ENCODE measurements at regions not wholly inside any gene's neighbourhood (a gene's known extent, or its start where the extent isn't known, plus 50 kb on each side); places are given as distances from the start of the nearest gene placed in this dataset.

DNA sequence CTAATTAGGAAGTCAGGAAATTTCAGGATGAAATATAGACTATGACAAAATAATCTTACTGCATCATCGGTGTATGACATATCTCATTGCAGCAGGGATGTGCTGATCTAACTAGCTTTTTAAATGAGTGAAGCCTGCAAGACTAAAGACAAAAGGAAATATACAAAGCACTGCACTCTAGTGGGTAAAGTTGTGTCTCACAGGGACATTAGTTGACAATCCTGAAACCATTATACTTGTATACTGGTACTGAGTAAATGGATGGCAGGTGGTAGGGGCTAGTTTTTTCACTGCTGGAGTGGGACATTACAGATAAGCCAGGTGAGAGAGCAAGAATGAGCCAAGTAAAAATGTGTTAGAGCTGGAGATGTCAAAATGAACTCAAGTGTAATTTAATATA, 317.5 kb upstream of the RAB6C start:
- H3K27ac ChIP-seq (ENCODE audit: low read depth), result no peak overlapping the region
- no peak overlapping the region for H3K4me3 ChIP-seq (ENCODE audit: low read depth, low read length)
- WGBS, result 59% methylated on average over 1 of the region's 1 CpG
- H3K4me1 ChIP-seq (ENCODE audit: insufficient read depth), result no peaks in the 10 kb centered on the region
- no peaks in the 10 kb centered on the region for H3K36me3 ChIP-seq (ENCODE audit: insufficient read depth)
- DNase-seq (ENCODE audit: extremely low spot score), result no peak

DNA sequence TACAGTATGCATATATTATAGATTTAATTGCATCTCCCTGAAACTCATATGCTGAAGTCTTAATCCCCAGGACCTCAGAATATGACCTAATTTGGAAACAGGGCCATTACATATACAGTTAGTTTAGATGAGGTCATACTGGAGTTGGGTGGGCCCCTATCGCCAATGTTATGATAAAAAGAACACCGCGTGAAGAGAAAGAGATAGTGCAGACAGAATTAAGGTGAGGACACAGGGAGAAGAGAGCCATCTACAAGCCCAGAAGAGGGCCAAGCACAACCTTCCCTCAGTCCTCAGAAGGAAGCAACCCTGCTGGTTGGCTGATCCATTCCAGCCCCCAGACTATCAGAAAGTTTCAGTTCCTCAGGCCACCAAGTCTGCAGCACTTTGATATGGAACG, 311.9 kb upstream of the RAB6C start:
- no peaks in the 10 kb centered on the region for H3K36me3 ChIP-seq (ENCODE audit: insufficient read depth)
- no peak for DNase-seq (ENCODE audit: extremely low spot score)
- WGBS, result 68% methylated on average over 4 of the region's 4 CpGs
- H3K4me1 ChIP-seq (ENCODE audit: insufficient read depth), result no peaks in the 10 kb centered on the region
- H3K27ac ChIP-seq (ENCODE audit: low read depth), result no peak overlapping the region
- no peak overlapping the region for H3K4me3 ChIP-seq (ENCODE audit: low read depth, low read length)

DNA sequence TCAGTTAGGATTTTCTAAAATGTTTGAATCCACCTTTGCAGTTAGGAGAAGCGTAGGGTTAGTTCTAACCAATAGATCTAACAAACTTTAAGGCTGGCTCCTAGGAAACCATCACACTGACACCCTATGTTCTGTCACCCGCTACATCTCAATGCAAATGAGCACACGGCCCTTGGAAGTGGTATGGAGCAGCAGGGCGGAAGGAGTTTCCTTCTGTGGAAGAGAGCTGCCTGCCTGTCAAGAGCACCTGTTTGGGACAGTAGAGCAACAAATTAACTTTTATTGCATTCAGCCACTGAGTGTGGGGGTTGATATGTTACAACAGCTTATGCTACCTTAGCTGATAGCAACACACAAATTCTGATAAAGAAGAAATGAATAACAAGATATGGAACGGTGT, 306.9 kb upstream of the RAB6C start:
- no peaks in the 10 kb centered on the region for H3K36me3 ChIP-seq (ENCODE audit: insufficient read depth)
- H3K4me1 ChIP-seq (ENCODE audit: insufficient read depth), result no peaks in the 10 kb centered on the region
- no peak for DNase-seq (ENCODE audit: extremely low spot score)
- no peak overlapping the region for H3K4me3 ChIP-seq (ENCODE audit: low read depth, low read length)
- no peak overlapping the region for H3K27ac ChIP-seq (ENCODE audit: low read depth)
- 58% methylated on average over 5 of the region's 5 CpGs for WGBS

DNA sequence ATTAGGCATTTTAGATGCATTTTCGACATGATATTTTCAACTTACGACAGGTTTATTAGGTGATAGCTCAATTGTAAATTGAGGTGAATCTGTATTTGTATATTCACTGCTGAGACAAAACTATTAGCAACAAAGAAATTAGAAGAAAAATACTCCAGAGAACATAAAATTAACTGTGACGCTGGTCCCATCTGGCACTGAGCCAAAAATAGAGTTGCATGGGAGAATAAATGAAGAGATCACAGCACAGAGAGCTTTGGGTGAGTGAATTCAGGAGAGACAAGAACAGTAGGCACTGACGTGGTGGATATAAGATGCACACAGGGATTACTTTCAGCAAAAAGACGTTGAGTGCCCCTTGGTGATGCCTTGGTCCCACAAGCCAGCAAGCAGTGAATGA, 306.2 kb upstream of the RAB6C start:
- Histone ChIP-seq H3K4me1 (ENCODE audit: insufficient read depth) (no peaks in the 10 kb centered on the region), H3K4me3 (ENCODE audit: low read depth, low read length) (no peak overlapping the region), H3K36me3 (ENCODE audit: insufficient read depth) (no peaks in the 10 kb centered on the region), H3K27ac (ENCODE audit: low read depth) (no peak overlapping the region)
- no peak for DNase-seq (ENCODE audit: extremely low spot score)
- WGBS, result 36% methylated on average over 5 of the region's 5 CpGs

DNA sequence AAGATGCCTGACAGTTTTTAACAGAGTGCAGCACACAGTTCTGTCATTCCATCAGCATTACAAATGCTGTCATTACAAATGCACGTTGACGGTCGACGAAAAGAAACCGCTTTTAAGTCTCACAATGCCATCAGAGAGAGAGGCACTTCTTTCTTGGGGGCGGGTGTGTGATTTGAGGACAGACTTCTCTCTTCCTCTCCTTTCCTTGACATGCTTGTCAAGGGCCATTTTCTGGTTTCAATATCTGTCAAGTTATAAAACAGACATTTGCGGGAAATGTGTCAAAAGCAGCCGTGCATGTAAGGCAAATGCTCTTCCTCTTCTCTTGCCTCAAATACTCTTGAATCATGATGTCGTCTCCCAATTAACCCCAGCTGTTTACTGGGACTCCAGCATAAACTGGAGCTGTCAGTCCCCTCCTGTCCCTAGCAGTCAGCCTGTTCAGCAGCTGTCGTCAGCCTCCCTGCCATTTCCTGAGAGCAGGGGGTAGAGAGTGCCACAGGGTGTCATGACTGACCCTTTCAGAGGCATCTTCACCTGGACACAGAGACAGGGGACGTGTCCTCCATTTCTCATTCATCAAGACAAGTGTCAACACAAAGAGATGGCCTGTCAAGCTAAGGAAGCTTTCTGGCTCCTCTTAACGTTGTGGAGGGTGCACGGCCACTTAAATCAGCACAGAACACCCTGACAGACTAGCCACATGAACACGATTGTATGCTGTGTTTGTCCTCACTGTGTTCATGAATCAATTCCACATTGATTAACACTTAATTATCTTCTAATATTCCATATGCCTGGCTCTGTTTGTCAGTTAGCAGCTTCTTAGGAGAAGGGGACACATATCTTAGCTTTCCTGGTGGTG, 305.4 kb upstream of the RAB6C start:
- Histone ChIP-seq H3K36me3 (ENCODE audit: insufficient read depth) (no peaks in the 10 kb centered on the region), H3K4me1 (ENCODE audit: insufficient read depth) (no peaks in the 10 kb centered on the region), H3K27ac (ENCODE audit: low read depth) (no peak overlapping the region), H3K4me3 (ENCODE audit: low read depth, low read length) (no peak overlapping the region)
- WGBS, result 44% methylated on average over 14 of the region's 14 CpGs
- no peak for DNase-seq (ENCODE audit: extremely low spot score)

DNA sequence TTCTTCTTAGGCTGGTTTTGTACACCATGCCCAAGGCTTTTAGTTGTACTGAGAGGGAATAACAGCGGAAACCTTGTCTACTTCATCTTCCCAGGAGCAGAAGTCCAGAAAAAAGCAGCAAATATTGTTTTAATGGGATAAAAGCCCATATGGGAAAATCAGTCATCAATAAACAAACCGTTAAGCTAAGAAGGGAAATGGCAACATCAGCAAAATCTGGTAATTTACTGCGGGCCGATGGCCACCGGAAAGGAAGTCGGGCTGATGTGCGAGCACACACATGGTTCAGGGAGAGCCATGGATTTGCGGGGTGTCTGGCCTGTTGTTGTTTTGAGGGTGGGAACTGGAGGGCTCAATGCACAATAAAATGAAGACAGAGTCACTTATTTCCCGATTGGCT, 300.7 kb upstream of the RAB6C start:
- Histone ChIP-seq H3K4me1 (ENCODE audit: insufficient read depth) (no peaks in the 10 kb centered on the region), H3K4me3 (ENCODE audit: low read depth, low read length) (no peak overlapping the region), H3K27ac (ENCODE audit: low read depth) (no peak overlapping the region), H3K36me3 (ENCODE audit: insufficient read depth) (no peaks in the 10 kb centered on the region)
- 77% methylated on average over 9 of the region's 9 CpGs for WGBS
- DNase-seq (ENCODE audit: extremely low spot score), result no peak

DNA sequence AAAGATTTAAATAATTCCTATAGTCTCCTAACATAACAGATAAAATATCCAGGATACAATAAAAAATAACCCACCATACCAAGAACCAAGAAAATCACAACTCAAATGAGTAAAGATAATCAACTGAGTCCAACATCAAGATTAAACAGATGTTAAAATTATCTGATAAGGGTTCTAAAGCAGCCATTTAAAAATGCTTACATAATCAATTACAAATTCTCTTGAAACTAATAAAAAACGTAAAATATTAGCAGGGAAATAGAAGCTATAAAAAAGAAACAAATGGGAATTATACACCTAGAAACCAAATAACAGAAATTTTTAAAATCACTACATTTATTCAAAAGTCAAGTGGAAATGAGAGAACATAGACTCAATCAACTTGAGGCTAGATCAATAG, 297.7 kb upstream of the RAB6C start:
- Histone ChIP-seq H3K4me1 (ENCODE audit: insufficient read depth) (no peaks in the 10 kb centered on the region), H3K36me3 (ENCODE audit: insufficient read depth) (no peaks in the 10 kb centered on the region), H3K27ac (ENCODE audit: low read depth) (no peak overlapping the region), H3K4me3 (ENCODE audit: low read depth, low read length) (no peak overlapping the region)
- WGBS, result 63% methylated on average over 1 of the region's 1 CpG
- no peak for DNase-seq (ENCODE audit: extremely low spot score)

DNA sequence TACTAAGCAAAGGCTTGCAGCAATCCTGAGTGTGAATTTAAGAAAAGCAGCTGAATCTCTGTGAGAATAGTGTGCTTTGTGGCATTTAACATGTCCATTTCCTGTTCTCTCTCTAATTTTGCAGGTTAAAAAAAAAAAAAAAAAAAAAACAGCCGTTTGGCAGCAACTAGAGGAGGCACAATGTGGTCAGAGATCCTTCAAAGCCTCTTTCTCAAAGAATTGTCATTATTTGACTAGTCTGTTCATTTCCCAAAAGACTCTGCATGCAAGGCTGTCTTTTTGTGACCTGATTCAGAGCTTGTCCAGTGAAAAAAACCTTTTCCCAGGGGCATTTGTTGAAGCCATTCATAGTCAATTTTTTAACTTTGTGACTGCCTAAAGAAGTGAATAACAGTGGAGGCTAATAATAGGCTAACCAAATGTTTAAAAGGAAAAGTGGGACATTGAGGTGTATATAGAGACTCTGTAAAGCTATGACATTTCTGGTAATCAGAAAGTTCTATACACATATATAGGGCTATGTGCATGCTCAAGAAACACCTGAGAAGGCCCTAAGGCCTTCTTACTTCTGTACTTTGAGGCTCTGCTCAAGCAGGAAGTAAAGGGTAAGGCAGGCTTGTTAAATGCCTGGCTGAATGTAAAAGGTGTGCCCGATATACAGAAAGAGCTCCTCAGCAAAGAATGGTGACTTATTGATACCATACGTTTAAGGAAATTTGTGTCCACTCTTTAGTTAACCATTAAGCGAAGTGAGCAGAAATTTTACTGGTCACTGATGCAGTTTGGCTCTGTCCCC, 289.6 kb upstream of the RAB6C start:
- Histone ChIP-seq H3K4me1 (ENCODE audit: insufficient read depth) (no peaks in the 10 kb centered on the region), H3K27ac (ENCODE audit: low read depth) (no peak overlapping the region), H3K36me3 (ENCODE audit: insufficient read depth) (no peaks in the 10 kb centered on the region), H3K4me3 (ENCODE audit: low read depth, low read length) (no peak overlapping the region)
- 70% methylated on average over 4 of the region's 4 CpGs for WGBS
- no peak for DNase-seq (ENCODE audit: extremely low spot score)

DNA sequence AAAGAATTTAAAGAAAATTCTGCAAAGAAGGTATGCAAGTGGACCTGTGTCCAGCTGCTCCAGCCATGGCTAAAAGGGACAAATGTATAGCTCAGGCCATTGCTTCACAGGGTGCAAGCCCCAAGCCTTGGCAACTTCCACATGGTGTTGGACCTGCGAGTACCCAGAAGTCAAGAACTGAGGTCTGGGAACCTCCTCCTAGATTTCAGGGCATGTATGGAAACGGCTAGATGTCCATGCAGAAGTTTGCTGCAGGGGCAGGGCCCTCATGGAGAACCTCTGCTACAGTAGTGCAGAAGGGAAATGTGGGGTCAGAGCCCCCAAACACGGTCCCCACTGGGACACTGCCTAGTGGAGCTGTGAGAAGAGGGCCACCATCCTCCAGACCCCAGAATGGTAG, 284.0 kb upstream of the RAB6C start:
- no peak overlapping the region for H3K27ac ChIP-seq (ENCODE audit: low read depth)
- 82% methylated on average over 3 of the region's 3 CpGs for WGBS
- H3K4me1 ChIP-seq (ENCODE audit: insufficient read depth), result no peaks in the 10 kb centered on the region
- DNase-seq (ENCODE audit: extremely low spot score), result no peak
- no peak overlapping the region for H3K4me3 ChIP-seq (ENCODE audit: low read depth, low read length)
- H3K36me3 ChIP-seq (ENCODE audit: insufficient read depth), result no peaks in the 10 kb centered on the region

DNA sequence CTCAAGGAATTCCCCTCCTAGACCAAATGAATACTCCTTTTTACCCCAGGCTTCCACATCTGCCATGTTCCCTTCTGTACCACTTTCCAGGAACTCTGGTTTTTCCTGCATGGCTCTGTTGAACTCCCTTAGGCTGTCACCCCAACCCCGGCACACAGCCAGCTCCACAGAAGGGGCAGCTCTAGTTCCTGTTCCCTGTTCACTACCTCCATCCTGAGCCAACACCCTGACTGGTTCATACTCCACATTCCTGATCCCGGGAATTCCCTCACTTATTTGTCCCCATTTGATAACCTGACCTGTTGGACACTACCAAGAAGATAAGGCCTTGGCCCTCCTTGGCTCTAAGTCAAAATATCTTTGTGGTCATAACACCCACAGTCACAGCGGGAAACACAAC, 280.9 kb upstream of the RAB6C start:
- no peak for DNase-seq (ENCODE audit: extremely low spot score)
- WGBS, result 80% methylated on average over 3 of the region's 3 CpGs

DNA sequence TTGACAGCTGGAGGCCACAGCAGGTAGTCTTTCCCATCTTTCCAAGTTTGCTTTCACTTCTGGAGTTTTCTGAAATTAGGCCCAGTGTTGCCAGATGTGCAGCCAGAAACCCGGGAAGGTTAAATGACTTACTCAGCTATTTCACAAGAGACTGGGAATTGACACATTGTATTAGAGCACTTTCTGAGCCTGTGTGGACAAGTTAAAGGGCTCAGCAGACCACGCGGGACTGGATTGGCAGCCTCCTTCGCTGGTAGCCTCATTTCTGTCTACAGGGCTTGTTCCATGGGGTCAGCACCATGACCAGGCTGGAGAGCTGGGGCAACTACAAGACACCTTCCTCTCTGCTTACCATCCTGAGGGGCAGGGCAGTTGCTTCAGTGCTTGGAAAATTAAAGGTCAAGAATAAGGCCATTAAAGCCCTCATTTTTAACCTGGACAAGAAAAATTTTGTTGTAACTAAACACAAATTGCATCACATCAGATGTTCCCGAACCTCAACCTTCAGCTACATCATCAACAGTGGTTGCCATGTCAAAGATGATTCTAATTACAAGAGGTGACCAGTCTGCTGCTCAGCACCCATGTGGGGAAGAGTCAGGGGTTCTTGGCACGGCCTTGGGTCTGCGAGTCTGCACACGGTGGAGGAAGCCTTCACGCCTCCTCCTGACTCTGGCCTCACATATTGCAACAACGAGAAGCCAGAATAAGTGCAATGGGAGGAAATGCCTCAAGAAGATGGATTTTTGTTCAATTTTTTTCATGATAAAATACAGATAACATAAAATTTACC, 279.5 kb upstream of the RAB6C start:
- DNase-seq (ENCODE audit: extremely low spot score), result no peak
- H3K27ac ChIP-seq (ENCODE audit: low read depth), result no peak overlapping the region
- 82% methylated on average over 10 of the region's 10 CpGs for WGBS
- no peak overlapping the region for H3K4me3 ChIP-seq (ENCODE audit: low read depth, low read length)
- no peaks in the 10 kb centered on the region for H3K36me3 ChIP-seq (ENCODE audit: insufficient read depth)
- H3K4me1 ChIP-seq (ENCODE audit: insufficient read depth), result no peaks in the 10 kb centered on the region

More for the DNA sequence above, 280.9 kb upstream of the RAB6C start:
- no peak overlapping the region for H3K4me3 ChIP-seq (ENCODE audit: low read depth, low read length)
- no peak overlapping the region for H3K27ac ChIP-seq (ENCODE audit: low read depth)
- no peaks in the 10 kb centered on the region for H3K36me3 ChIP-seq (ENCODE audit: insufficient read depth)
- H3K4me1 ChIP-seq (ENCODE audit: insufficient read depth), result no peaks in the 10 kb centered on the region

DNA sequence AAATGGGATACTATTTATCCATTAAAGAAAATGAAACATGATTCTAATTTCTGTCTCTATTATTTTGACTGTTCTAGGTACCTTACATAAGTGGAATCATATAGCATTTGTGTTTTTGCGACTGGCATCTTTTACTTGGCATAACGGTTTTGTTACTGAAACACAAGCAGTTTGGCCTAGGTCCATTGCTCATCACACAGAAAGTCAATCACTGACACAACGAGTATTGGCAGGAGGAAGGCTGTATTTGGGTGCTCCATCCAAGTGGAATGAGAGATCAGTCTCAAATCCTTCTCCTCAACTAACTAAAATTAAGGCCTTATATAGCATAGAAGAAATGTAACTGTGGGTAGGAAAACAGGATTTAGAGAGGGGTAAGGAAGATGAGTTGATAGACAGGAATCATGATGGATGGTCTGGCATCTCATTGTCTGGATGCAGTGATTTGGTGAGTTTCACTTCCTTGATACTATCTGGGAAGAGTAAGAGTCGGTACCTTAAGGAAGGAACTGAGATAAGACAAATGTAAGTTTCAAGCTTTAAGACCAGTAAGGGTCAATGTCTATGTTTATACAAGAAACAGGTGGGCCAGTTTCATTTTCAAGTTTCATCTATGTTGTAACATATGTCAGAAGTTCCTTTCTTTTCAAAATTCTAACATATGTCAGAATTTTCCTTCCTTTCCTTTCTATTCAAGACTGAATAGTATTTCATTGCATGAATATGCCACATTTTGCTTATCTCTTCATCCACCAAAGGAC, 276.9 kb upstream of the RAB6C start:
- H3K36me3 ChIP-seq (ENCODE audit: insufficient read depth), result no peaks in the 10 kb centered on the region
- no peaks in the 10 kb centered on the region for H3K4me1 ChIP-seq (ENCODE audit: insufficient read depth)
- no peak overlapping the region for H3K27ac ChIP-seq (ENCODE audit: low read depth)
- DNase-seq (ENCODE audit: extremely low spot score), result no peak
- no peak overlapping the region for H3K4me3 ChIP-seq (ENCODE audit: low read depth, low read length)
- 81% methylated on average over 4 of the region's 4 CpGs for WGBS

DNA sequence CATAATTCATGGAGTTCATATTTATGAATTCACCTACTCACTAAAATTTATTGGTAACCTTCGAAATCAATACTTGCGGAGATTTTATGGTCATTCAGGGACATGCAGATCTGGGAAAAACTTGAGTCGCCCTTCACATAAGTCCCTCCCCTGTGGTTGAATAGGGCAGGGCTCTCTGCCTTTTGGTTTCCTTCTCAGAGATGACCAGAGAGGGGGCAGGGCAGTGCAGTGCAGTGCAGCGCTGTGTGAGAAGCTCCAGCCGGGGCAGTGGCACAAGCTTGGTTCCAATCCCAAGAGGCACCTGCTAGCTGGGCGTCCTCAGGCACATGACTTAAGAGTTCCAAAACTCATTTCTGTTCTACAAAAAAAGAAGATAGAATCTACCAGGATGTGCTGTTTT, 274.4 kb upstream of the RAB6C start:
- no peak for DNase-seq (ENCODE audit: extremely low spot score)
- no peak overlapping the region for H3K27ac ChIP-seq (ENCODE audit: low read depth)
- 89% methylated on average over 6 of the region's 6 CpGs for WGBS
- no peaks in the 10 kb centered on the region for H3K36me3 ChIP-seq (ENCODE audit: insufficient read depth)
- no peak overlapping the region for H3K4me3 ChIP-seq (ENCODE audit: low read depth, low read length)
- H3K4me1 ChIP-seq (ENCODE audit: insufficient read depth), result no peaks in the 10 kb centered on the region

Data from urinary bladder (tissue), 3 donors.